IMR-90 (cell line): ENCODE measurements at regions not wholly inside any gene's neighbourhood (a gene's known extent, or its start where the extent isn't known, plus 50 kb on each side); places are given as distances from the start of the nearest gene placed in this dataset.

ENCODE experiments used
- ATAC-seq: fragments of 200-7000 bp; cut with Tn5 transposase; 2 replicates; pipeline ENCODE4 v1.9.1; 2020; ENCODE audit warnings: low read depth, mild to moderate bottlenecking, moderate library complexity
- BruUV-seq: library from RNA; stranded (reverse); fragments of 400-500 nt; replicated peaks from 2 replicates; lab custom pipeline; 2021; lab: Mats Ljungman, UMichigan
- CTCF ChIA-PET: fragments of 300-600 bp; formaldehyde crosslinking; extraction: SDS; loops from one replicate; lab custom pipeline; 2021; ENCODE audit warnings: antibody characterized with exemption; lab: Yijun Ruan, JAX
- POLR2A ChIA-PET: fragments of 300-600 bp; sonication (Branson Sonifier 250); formaldehyde crosslinking; loops from one replicate; lab custom pipeline; 2022; ENCODE audit warnings: antibody characterized with exemption; ENCODE audit not compliant: unreplicated experiment; lab: Charles Lee
- DNase-seq: peaks from one replicate; pipeline ENCODE4 v3.0.0; 2013
- H2AFZ ChIP-seq: replicated peaks from 2 replicates; pipeline ENCODE3; 2013; ENCODE audit warnings: low read length, mild to moderate bottlenecking; ENCODE audit not compliant: poor library complexity
- H2AK5ac ChIP-seq: 2 replicates; pipeline ENCODE4 v1.6.1; 2013; ENCODE audit warnings: low read depth, low read length, inconsistent platforms
- H2AK9ac ChIP-seq: replicated peaks from 2 replicates; pipeline ENCODE3; 2013; ENCODE audit warnings: mild to moderate bottlenecking, low read depth, low read length, moderate library complexity; ENCODE audit not compliant: poor library complexity
- H2BK120ac ChIP-seq: 2 replicates; pipeline ENCODE4 v1.6.1; 2013; ENCODE audit warnings: low read depth, low read length, inconsistent platforms
- H2BK15ac ChIP-seq: 3 replicates; pipeline ENCODE4 v1.6.1; 2013; ENCODE audit warnings: low read depth, low read length, inconsistent platforms
- H2BK20ac ChIP-seq: 2 replicates; pipeline ENCODE4 v1.6.1; 2013; ENCODE audit warnings: low read depth, mild to moderate bottlenecking, inconsistent platforms, low read length, moderate library complexity
- H2BK5ac ChIP-seq: 2 replicates; pipeline ENCODE4 v1.6.1; 2013; ENCODE audit warnings: mild to moderate bottlenecking, low read depth, low read length, inconsistent platforms; ENCODE audit not compliant: poor library complexity, severe bottlenecking
- H3K14ac ChIP-seq: replicated peaks from 2 replicates; pipeline ENCODE4 v1.6.1; 2013; ENCODE audit warnings: low read depth, low read length, inconsistent platforms
- H3K18ac ChIP-seq: 2 replicates; pipeline ENCODE4 v1.6.1; 2013; ENCODE audit warnings: low read depth, low read length, control low read depth
- H3K23ac ChIP-seq: 2 replicates; pipeline ENCODE4 v1.6.1; 2013; ENCODE audit warnings: low read depth, low read length, inconsistent platforms
- H3K27ac ChIP-seq: 2 replicates; pipeline ENCODE4 v1.5.1; 2013; ENCODE audit warnings: mild to moderate bottlenecking, control low read depth, low read length; ENCODE audit not compliant: insufficient read depth
- H3K27me3 ChIP-seq: 2 replicates; pipeline ENCODE4 v1.6.1; 2013; ENCODE audit warnings: low read length; ENCODE audit not compliant: control insufficient read depth, insufficient read depth
- H3K36me3 ChIP-seq: 2 replicates; pipeline ENCODE4 v1.6.1; 2013; ENCODE audit warnings: low read length, mixed read lengths; ENCODE audit not compliant: control insufficient read depth, insufficient read depth
- H3K4ac ChIP-seq: 2 replicates; pipeline ENCODE4 v1.6.1; 2013; ENCODE audit warnings: low read depth, low read length, inconsistent platforms
- H3K4me1 ChIP-seq: 2 replicates; pipeline ENCODE4 v1.6.1; 2013; ENCODE audit warnings: low read length, mixed read lengths; ENCODE audit not compliant: control insufficient read depth, insufficient read depth
- H3K4me2 ChIP-seq: 2 replicates; pipeline ENCODE4 v1.6.1; 2013; ENCODE audit warnings: low read depth, mild to moderate bottlenecking, control low read depth, low read length, moderate library complexity
- H3K4me3 ChIP-seq: 2 replicates; pipeline ENCODE4 v1.5.1; 2013; ENCODE audit warnings: low read depth, mild to moderate bottlenecking, control low read depth, low read length, moderate library complexity; ENCODE audit not compliant: insufficient read depth
- H3K56ac ChIP-seq: 2 replicates; pipeline ENCODE4 v1.6.1; 2013; ENCODE audit warnings: low read length, inconsistent platforms; ENCODE audit not compliant: insufficient read depth; ENCODE audit errors: extremely low read depth
- H3K79me1 ChIP-seq, 2 experiments: 2 replicates each; pipeline ENCODE4 v1.6.1; 2013; ENCODE audit warnings: low read length in 2 of 2, inconsistent platforms in 1 of 2, low read depth in 1 of 2
- H3K9ac ChIP-seq: 2 replicates; pipeline ENCODE4 v1.6.1; 2013; ENCODE audit warnings: low read depth, low read length, control low read depth
- H3K9me1 ChIP-seq: 2 replicates; pipeline ENCODE4 v1.6.1; 2013; ENCODE audit warnings: low read length, inconsistent platforms; ENCODE audit not compliant: insufficient read depth
- H3K9me3 ChIP-seq: 2 replicates; pipeline ENCODE4 v1.6.1; 2013; ENCODE audit warnings: low read length; ENCODE audit not compliant: control insufficient read depth, insufficient read depth
- H4K20me1 ChIP-seq: 2 replicates; pipeline ENCODE4 v1.6.1; 2013; ENCODE audit warnings: low read length, inconsistent platforms; ENCODE audit not compliant: insufficient read depth
- H4K5ac ChIP-seq: 2 replicates; pipeline ENCODE4 v1.6.1; 2013; ENCODE audit warnings: mild to moderate bottlenecking, low read depth, low read length, control low read depth
- H4K8ac ChIP-seq, 2 experiments: 2 replicates each; pipeline ENCODE4 v1.6.1; 2013; ENCODE audit warnings: low read depth in 2 of 2, low read length in 2 of 2, control low read depth in 1 of 2, inconsistent platforms in 1 of 2
- H4K91ac ChIP-seq: 2 replicates; pipeline ENCODE4 v1.6.1; 2013; ENCODE audit warnings: low read depth, low read length, inconsistent platforms; ENCODE audit not compliant: insufficient read depth
- BHLHE40 ChIP-seq: fragments of 150-350 bp; IDR thresholded peaks from 2 replicates; pipeline ENCODE4 v1.6.1; 2016; ENCODE audit warnings: mild to moderate bottlenecking, low read depth, low read length
- CEBPB ChIP-seq: IDR thresholded peaks from 2 replicates; pipeline ENCODE4 v1.6.1; 2012; ENCODE audit warnings: low read depth, low read length, improper control_type of control experiment
- ELK1 ChIP-seq: fragments of 150-350 bp; IDR thresholded peaks from 2 replicates; pipeline ENCODE4 v1.6.1; 2016; ENCODE audit warnings: low read depth, mild to moderate bottlenecking, low read length, moderate library complexity, borderline replicate concordance
- FOS ChIP-seq: fragments of 150-350 bp; IDR thresholded peaks from 2 replicates; pipeline ENCODE4 v1.6.1; 2016; ENCODE audit warnings: low read depth, low read length
- MAFK ChIP-seq: IDR thresholded peaks from 2 replicates; pipeline ENCODE4 v1.6.1; 2012; ENCODE audit warnings: low read depth, low read length, improper control_type of control experiment
- MAZ ChIP-seq: IDR thresholded peaks from 2 replicates; pipeline ENCODE4 v1.6.1; 2012; ENCODE audit warnings: low read depth, mild to moderate bottlenecking, low read length, improper control_type of control experiment, moderate library complexity, borderline replicate concordance
- NFE2L2 ChIP-seq: fragments of 150-350 bp; IDR thresholded peaks from 2 replicates; pipeline ENCODE4 v1.6.1; 2016; ENCODE audit warnings: low read depth, mild to moderate bottlenecking, low read length
- RCOR1 ChIP-seq: IDR thresholded peaks from 2 replicates; pipeline ENCODE4 v1.6.1; 2012; ENCODE audit warnings: mild to moderate bottlenecking, low read length, improper control_type of control experiment; ENCODE audit not compliant: insufficient replicate concordance
- SMC3 ChIP-seq: fragments of 150-350 bp; IDR thresholded peaks from 2 replicates; pipeline ENCODE4 v1.6.1; 2016; ENCODE audit warnings: low read depth, mild to moderate bottlenecking, antibody characterized with exemption, low read length, moderate library complexity
- WGBS, 2 experiments: methylation state at CpG; one replicate each; pipeline versions ENCODE4 v1.1.5 to v1.1.7; 2013; ENCODE audit warnings: missing lambda C conversion rate in 2 of 2; ENCODE audit not compliant: insufficient read length in 1 of 2; ENCODE audit errors: extremely low coverage in 2 of 2; 5-methylcytosine and 5-hydroxymethylcytosine counted together
- dilution Hi-C: fragments of 300-500 bp; cut with HindIII; formaldehyde crosslinking; loops from one replicate; pipeline ENCODE4 v1.14.3; 2018; ENCODE audit warnings: low sequenced_read_pairs; ENCODE audit not compliant: unreplicated experiment
- in situ Hi-C: fragments of 300-500 bp; cut with MboI; formaldehyde crosslinking; loops from 3 replicates; pipeline ENCODE4 v1.14.3; 2019; ENCODE audit warnings: low sequenced_read_pairs, inconsistent platforms, mixed read lengths
- intact Hi-C: fragments of 100-400 bp; cut with micrococcal nuclease; formaldehyde crosslinking; loops from 2 replicates; pipeline ENCODE4 v1.10.0; 2022
- TF ChIP-seq, protein P1 (sequence below): conservative IDR thresholded peaks from 2 replicates; pipeline ENCODE4 v1.5.1; 2012; ENCODE audit warnings: mild to moderate bottlenecking, low read depth, low read length, improper control_type of control experiment

DNA sequence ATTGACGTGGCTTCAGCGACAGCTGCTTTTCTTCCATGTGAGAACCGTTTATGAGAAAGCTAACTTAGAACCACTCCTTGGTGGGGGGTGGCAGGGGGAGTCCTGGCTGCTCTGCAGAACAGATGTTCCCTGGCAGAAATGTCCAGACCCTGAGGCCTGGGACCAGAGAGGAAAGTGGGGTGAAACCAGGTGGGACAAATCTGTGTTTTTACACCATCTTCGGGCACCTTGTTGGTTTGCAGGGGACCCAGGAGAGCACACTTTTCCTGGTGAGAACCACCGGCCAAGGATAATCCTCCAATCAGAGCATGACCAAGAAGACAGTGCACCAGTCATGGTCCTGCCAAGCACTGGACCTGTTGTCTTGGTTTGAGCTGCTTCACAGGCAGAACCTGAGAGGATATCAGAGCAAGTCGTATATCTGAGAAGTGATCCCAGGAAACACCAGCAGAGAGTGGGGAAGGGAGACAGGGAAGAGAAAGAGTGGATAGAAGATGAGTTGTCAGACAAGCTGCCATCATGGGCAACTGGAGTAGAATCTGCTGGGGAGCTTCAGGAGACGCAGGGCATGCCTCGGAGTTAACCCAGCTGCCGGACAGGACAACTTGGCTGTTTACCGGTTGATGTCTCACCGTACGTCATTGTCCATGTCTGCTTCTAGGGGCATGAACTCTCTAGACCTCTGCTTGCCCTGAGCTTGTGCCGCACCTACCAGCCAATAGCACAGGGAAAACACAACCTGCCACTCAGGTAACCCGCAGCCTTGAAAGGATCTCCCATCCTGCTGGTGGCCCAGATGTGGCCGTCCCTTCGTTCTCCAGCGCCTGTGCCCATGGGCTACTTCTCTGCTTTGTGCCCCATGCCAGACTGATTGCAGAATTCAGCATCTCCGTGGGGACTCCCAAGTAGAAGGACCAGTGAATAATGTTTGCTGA, 178.4 kb upstream of the MVB12B start:
- TF ChIP-seq MAZ (no peak), SMC3 (no peak), ELK1 (no peak), NFE2L2 (no peak), RCOR1 (no peak), BHLHE40 (no peak), CEBPB (no peak), FOS (no peak), MAFK (no peak)
- TF ChIP-seq, protein P1, sequence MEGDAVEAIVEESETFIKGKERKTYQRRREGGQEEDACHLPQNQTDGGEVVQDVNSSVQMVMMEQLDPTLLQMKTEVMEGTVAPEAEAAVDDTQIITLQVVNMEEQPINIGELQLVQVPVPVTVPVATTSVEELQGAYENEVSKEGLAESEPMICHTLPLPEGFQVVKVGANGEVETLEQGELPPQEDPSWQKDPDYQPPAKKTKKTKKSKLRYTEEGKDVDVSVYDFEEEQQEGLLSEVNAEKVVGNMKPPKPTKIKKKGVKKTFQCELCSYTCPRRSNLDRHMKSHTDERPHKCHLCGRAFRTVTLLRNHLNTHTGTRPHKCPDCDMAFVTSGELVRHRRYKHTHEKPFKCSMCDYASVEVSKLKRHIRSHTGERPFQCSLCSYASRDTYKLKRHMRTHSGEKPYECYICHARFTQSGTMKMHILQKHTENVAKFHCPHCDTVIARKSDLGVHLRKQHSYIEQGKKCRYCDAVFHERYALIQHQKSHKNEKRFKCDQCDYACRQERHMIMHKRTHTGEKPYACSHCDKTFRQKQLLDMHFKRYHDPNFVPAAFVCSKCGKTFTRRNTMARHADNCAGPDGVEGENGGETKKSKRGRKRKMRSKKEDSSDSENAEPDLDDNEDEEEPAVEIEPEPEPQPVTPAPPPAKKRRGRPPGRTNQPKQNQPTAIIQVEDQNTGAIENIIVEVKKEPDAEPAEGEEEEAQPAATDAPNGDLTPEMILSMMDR = no peak
- no peak for ATAC-seq
- no peak overlapping the region for H3K14ac ChIP-seq

More for the DNA sequence above, 178.4 kb upstream of the MVB12B start:
- Histone ChIP-seq H3K23ac (no peak overlapping the region), H3K9me3 (no peaks in the 10 kb centered on the region), H2BK20ac (no peak overlapping the region), H3K4me3 (no peak overlapping the region), H3K27me3 (peaks cover 32% of the 10 kb centered on the region), H3K9me1 (no peaks in the 10 kb centered on the region), H2BK15ac (no peak overlapping the region), H4K91ac (no peak overlapping the region), H3K4ac (no peak overlapping the region), H4K5ac (no peak overlapping the region), H3K36me3 (no peaks in the 10 kb centered on the region), H2AK5ac (no peak overlapping the region), H3K4me1 (no peaks in the 10 kb centered on the region), H2AFZ (no peak overlapping the region), H4K8ac (no peak overlapping the region), H3K18ac (no peak overlapping the region), H2BK5ac (no peak overlapping the region), H3K27ac (no peak overlapping the region), H3K9ac (no peak overlapping the region), H2BK120ac (no peak overlapping the region), H2AK9ac (no peak overlapping the region), H3K4me2 (no peak overlapping the region), H4K20me1 (no peaks in the 10 kb centered on the region), H3K79me1 (no peaks in the 10 kb centered on the region), H3K56ac (no peak overlapping the region)
- no peak for DNase-seq
- WGBS, 2 experiments = 69% methylated on average over 8 of the region's 18 CpGs; no CpG with 5 or more reads in 1 of the 2 experiments
- POLR2A ChIA-PET = no interaction called here
- in situ Hi-C loops (no loop called here), dilution Hi-C loops (no loop called here), intact Hi-C loops (no loop called here)
- CTCF ChIA-PET = no interaction called here
- BruUV-seq = no TSS peak
